GM13976 (cell line): ENCODE measurements at regions not wholly inside any gene's neighbourhood (a gene's known extent, or its start where the extent isn't known, plus 50 kb on each side); places are given as distances from the start of the nearest gene placed in this dataset.

Experiments
- DNase-seq: peaks from one replicate; pipeline ENCODE4 v3.0.0; 2012; ENCODE audit warnings: low spot score
- CTCF ChIP-seq: IDR thresholded peaks from 2 replicates; pipeline ENCODE4 v1.5.1; 2012; ENCODE audit warnings: borderline replicate concordance, mild to moderate bottlenecking; ENCODE audit not compliant: insufficient read depth; ENCODE audit errors: extremely low read depth, missing control alignments, control extremely low read depth
- in situ Hi-C: fragments of 300-500 bp; cut with MboI; formaldehyde crosslinking; loops from one replicate; pipeline ENCODE4 v1.12.0; 2022; ENCODE audit warnings: low sequenced_read_pairs, mixed read lengths, inconsistent platforms; ENCODE audit not compliant: unreplicated experiment

GRCh38 chr2:217749008-217749407, 253.8 kb downstream of the TNS1 start:
- in situ Hi-C loops = no loop called here
- TF ChIP-seq CTCF = no peak
- peak; percentile 1 for DNase-seq

- DNase-seq = no peak
- no peak for TF ChIP-seq CTCF
- in situ Hi-C loops = no loop called here
These were observed 256.0 kb downstream of the TNS1 start for GRCh38 chr2:217746808-217747207.

- in situ Hi-C loops = no loop called here
- DNase-seq = peak; percentile 3
- TF ChIP-seq CTCF = no peak
These were observed 258.6 kb downstream of the TNS1 start for GRCh38 chr2:217743966-217744761.

GRCh38 chr2:217743407-217743806, 259.4 kb downstream of the TNS1 start:
- in situ Hi-C loops = no loop called here
- DNase-seq = peak; percentile 8
- no peak for TF ChIP-seq CTCF

GRCh38 chr2:217742841-217743240, 260.0 kb downstream of the TNS1 start:
- in situ Hi-C loops = no loop called here
- DNase-seq = no peak
- TF ChIP-seq CTCF = no peak

GRCh38 chr2:217742276-217742675, 260.5 kb downstream of the TNS1 start:
- DNase-seq = no peak
- in situ Hi-C loops = no loop called here
- no peak for TF ChIP-seq CTCF
